Fibroblast of lung (primary cell): ENCODE measurements at regions not wholly inside any gene's neighbourhood (a gene's known extent, or its start where the extent isn't known, plus 50 kb on each side); places are given as distances from the start of the nearest gene placed in this dataset.

Experiments
- DNase-seq, 2 donors: peaks; one replicate each; pipeline versions ENCODE4 v3.0.0 to v3.0.0-alpha.2; 2010; ENCODE audit warnings: low read depth in 2 of 2
- H2AFZ ChIP-seq: 2 replicates; pipeline ENCODE4 v1.5.1; 2012; ENCODE audit warnings: low read length, control low read depth, inconsistent platforms
- H3K27ac ChIP-seq: 2 replicates; pipeline ENCODE4 v1.5.1; 2011; ENCODE audit warnings: low read length, control low read depth; ENCODE audit not compliant: insufficient read depth
- H3K27me3 ChIP-seq: 2 replicates; pipeline ENCODE4 v1.5.1; 2011; ENCODE audit warnings: mild to moderate bottlenecking, low read length; ENCODE audit not compliant: control insufficient read depth, insufficient read depth
- H3K36me3 ChIP-seq: 2 replicates; pipeline ENCODE4 v1.5.1; 2011; ENCODE audit warnings: low read length; ENCODE audit not compliant: control insufficient read depth, insufficient read depth
- H3K4me1 ChIP-seq: 2 replicates; pipeline ENCODE4 v1.5.1; 2011; ENCODE audit warnings: low read length; ENCODE audit not compliant: control insufficient read depth, insufficient read depth; ENCODE audit errors: extremely low read depth
- H3K4me2 ChIP-seq: 2 replicates; pipeline ENCODE4 v1.5.1; 2011; ENCODE audit warnings: low read length, control low read depth; ENCODE audit not compliant: insufficient read depth; ENCODE audit errors: extremely low read depth
- H3K4me3 ChIP-seq, 4 experiments: fragments of 200-600 bp in 1 of 4; sonication (generic) in 1 of 4; replicated peaks in 1 of 4; 2 replicates each; pipeline ENCODE4 v1.5.1; 2011 to 2016; ENCODE audit warnings: low read length in 4 of 4, low read depth in 3 of 4, mild to moderate bottlenecking in 3 of 4, control low read depth in 2 of 4, inconsistent platforms in 1 of 4, mixed read lengths in 1 of 4; ENCODE audit not compliant: insufficient read depth in 1 of 4; ENCODE audit errors: control extremely low read depth in 1 of 4
- H3K79me2 ChIP-seq: 2 replicates; pipeline ENCODE4 v1.5.1; 2012; ENCODE audit warnings: mild to moderate bottlenecking, low read length, inconsistent platforms; ENCODE audit not compliant: control insufficient read depth, insufficient read depth
- H3K9ac ChIP-seq: 2 replicates; pipeline ENCODE4 v1.5.1; 2011; ENCODE audit warnings: mild to moderate bottlenecking, low read length, control low read depth; ENCODE audit not compliant: insufficient read depth
- H3K9me3 ChIP-seq: 2 replicates; pipeline ENCODE4 v1.5.1; 2012; ENCODE audit warnings: low read depth, low read length; ENCODE audit not compliant: control insufficient read depth, insufficient read depth
- H4K20me1 ChIP-seq: 2 replicates; pipeline ENCODE4 v1.5.1; 2011; ENCODE audit warnings: low read length; ENCODE audit not compliant: control insufficient read depth, insufficient read depth; ENCODE audit errors: extremely low read depth
- EZH2 ChIP-seq: IDR thresholded peaks from 2 replicates; pipeline ENCODE4 v1.5.1; 2012; ENCODE audit warnings: low read length, control low read depth, mild to moderate bottlenecking; ENCODE audit errors: missing control alignments
- TF ChIP-seq, protein P1 (sequence below), 2 donors: IDR thresholded peaks in 1 of 2; conservative IDR thresholded peaks in 1 of 2; 1 replicate in 1 of 2; 2 replicates in 1 of 2; pipeline ENCODE4 v1.5.1; 2011 to 2012; ENCODE audit warnings: low read length in 2 of 2, control low read depth in 1 of 2, inconsistent platforms in 1 of 2, low read depth in 1 of 2, mild to moderate bottlenecking in 1 of 2

DNA sequence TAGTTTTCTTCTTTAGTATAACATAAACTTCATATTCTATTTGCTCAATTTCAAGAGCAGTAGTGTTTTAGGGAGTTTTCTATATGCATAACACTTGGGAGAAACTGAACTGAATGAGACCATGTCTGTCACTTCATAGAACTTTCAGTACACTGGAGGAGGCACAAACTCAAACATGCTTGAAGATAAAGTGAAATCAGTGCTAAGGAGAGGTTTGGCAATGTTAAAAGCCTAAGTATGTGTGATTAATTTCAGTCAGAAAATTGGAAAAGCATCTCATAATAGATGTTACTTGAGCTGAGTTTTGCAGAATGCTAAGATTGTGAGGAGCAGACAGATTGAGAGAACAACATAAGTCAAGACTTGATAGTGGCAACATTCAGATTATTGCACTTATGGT is 411.2 kb upstream of the HS3ST1 start:
- Histone ChIP-seq H3K9ac (no peak overlapping the region), H3K36me3 (no peaks in the 10 kb centered on the region), H3K4me1 (no peaks in the 10 kb centered on the region), H3K79me2 (no peaks in the 10 kb centered on the region), H3K9me3 (no peaks in the 10 kb centered on the region), H3K4me2 (no peak overlapping the region), H3K4me3 (no peak overlapping the region), H4K20me1 (no peaks in the 10 kb centered on the region), H3K27ac (no peak overlapping the region), H3K27me3 (no peaks in the 10 kb centered on the region), H2AFZ (no peak overlapping the region)
- no peak for DNase-seq
- no peak for TF ChIP-seq EZH2
- TF ChIP-seq, protein P1, sequence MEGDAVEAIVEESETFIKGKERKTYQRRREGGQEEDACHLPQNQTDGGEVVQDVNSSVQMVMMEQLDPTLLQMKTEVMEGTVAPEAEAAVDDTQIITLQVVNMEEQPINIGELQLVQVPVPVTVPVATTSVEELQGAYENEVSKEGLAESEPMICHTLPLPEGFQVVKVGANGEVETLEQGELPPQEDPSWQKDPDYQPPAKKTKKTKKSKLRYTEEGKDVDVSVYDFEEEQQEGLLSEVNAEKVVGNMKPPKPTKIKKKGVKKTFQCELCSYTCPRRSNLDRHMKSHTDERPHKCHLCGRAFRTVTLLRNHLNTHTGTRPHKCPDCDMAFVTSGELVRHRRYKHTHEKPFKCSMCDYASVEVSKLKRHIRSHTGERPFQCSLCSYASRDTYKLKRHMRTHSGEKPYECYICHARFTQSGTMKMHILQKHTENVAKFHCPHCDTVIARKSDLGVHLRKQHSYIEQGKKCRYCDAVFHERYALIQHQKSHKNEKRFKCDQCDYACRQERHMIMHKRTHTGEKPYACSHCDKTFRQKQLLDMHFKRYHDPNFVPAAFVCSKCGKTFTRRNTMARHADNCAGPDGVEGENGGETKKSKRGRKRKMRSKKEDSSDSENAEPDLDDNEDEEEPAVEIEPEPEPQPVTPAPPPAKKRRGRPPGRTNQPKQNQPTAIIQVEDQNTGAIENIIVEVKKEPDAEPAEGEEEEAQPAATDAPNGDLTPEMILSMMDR (conservative IDR thresholded peaks at IDR 0.05 in 1 of 2, IDR thresholded peaks at IDR 0.05 in 1 of 2; ENCODE audit: low read depth in 1 of 2, low read length in 2 of 2), result no peak

DNA sequence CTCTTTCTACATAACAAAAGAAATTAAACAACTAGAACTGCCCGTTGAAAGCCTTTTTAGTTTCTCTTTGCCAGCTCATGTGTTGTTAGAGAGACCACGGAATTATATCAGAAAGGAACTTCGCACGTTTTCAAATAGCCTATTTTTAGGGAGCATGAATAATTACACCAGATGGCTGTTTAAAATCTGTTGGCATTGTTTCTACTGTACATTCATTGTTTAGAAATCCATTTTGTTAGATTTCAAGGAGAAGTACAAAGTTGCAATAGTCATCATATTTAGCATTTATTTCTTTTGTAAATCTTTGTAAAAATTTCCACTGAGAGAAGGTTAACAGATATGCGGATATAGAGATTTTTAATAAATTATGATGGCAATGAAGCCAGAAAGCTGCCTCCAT is 403.0 kb upstream of the HS3ST1 start:
- Histone ChIP-seq H3K4me1 (no peaks in the 10 kb centered on the region), H3K4me2 (no peak overlapping the region), H2AFZ (no peak overlapping the region), H3K36me3 (no peaks in the 10 kb centered on the region), H3K9ac (no peak overlapping the region), H3K9me3 (no peaks in the 10 kb centered on the region), H3K27me3 (no peaks in the 10 kb centered on the region), H4K20me1 (no peaks in the 10 kb centered on the region), H3K27ac (no peak overlapping the region), H3K4me3 (peak overlapping the region in 1 of 4 experiments; percentile 35), H3K79me2 (no peaks in the 10 kb centered on the region)
- peak in 1 of 2 donors; percentile 28 for DNase-seq
- TF ChIP-seq, protein P1 (conservative IDR thresholded peaks at IDR 0.05 in 1 of 2, IDR thresholded peaks at IDR 0.05 in 1 of 2; ENCODE audit: low read depth in 1 of 2, low read length in 2 of 2), result no peak
- no peak for TF ChIP-seq EZH2

DNA sequence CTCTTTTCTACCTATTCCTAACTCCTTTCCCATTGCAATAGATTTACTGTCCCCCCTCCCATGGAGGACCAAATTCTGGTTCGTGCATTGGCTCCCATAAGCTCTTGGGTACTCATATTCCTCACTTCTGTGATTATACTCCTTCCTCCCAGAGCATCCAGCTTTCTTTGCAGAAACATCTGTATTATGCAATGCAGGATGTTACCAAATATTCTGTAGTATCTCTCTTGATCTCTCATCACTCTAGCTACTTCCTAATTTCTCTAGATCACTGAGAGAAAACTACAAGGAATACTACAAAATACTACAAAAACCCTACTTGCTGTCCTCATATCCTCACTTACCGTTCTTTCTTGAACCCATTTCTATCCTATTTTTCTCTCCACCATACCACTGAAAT is 395.9 kb upstream of the HS3ST1 start:
- Histone ChIP-seq H3K36me3 (no peaks in the 10 kb centered on the region), H3K27ac (no peak overlapping the region)

More for the DNA sequence above, 395.9 kb upstream of the HS3ST1 start:
- Histone ChIP-seq H2AFZ (no peak overlapping the region), H3K4me2 (no peak overlapping the region), H3K9ac (no peak overlapping the region), H3K79me2 (no peaks in the 10 kb centered on the region), H3K27me3 (no peaks in the 10 kb centered on the region), H3K4me1 (no peaks in the 10 kb centered on the region), H4K20me1 (no peaks in the 10 kb centered on the region), H3K9me3 (no peaks in the 10 kb centered on the region), H3K4me3 (no peak overlapping the region)
- TF ChIP-seq EZH2, result no peak
- TF ChIP-seq, protein P1 (conservative IDR thresholded peaks at IDR 0.05 in 1 of 2, IDR thresholded peaks at IDR 0.05 in 1 of 2; ENCODE audit: low read depth in 1 of 2, low read length in 2 of 2), result no peak
- no peak for DNase-seq
